Progenitor cell of endocrine pancreas (in vitro differentiated cells): ENCODE measurements at regions not wholly inside any gene's neighbourhood (a gene's known extent, or its start where the extent isn't known, plus 50 kb on each side); places are given as distances from the start of the nearest gene placed in this dataset.

ENCODE experiments used
- DNase-seq: peaks from one replicate; pipeline ENCODE4 v3.0.0; 2021; ENCODE audit warnings: low spot score; ENCODE audit not compliant: unreplicated experiment
- H3K27ac Mint-ChIP-seq: 2 replicates; pipeline ENCODE4 v1.8.0; 2021; ENCODE audit warnings: mild to moderate bottlenecking, moderate library complexity, mixed read lengths
- H3K27me3 Mint-ChIP-seq: 2 replicates; pipeline ENCODE4 v1.8.0; 2021; ENCODE audit warnings: mixed read lengths
- H3K36me3 Mint-ChIP-seq: 2 replicates; pipeline ENCODE4 v1.8.0; 2022; ENCODE audit warnings: mixed read lengths; ENCODE audit not compliant: insufficient read depth
- H3K4me1 Mint-ChIP-seq: 2 replicates; pipeline ENCODE4 v1.8.0; 2021; ENCODE audit warnings: low read depth, mixed read lengths
- H3K4me3 Mint-ChIP-seq: 2 replicates; pipeline ENCODE4 v1.8.0; 2021; ENCODE audit warnings: low read depth, mild to moderate bottlenecking, moderate library complexity, mixed read lengths
- H3K9me3 Mint-ChIP-seq: 2 replicates; pipeline ENCODE4 v1.8.0; 2021; ENCODE audit warnings: low read depth, mixed read lengths
- CTCF ChIP-seq: fragments of 200-600 bp; sonication (generic); IDR thresholded peaks from one replicate; pipeline ENCODE4 v1.5.0; 2021; ENCODE audit warnings: antibody characterized with exemption, mild to moderate bottlenecking; ENCODE audit not compliant: unreplicated experiment

GRCh38 chr2:19736191-19736831, 165.5 kb downstream of the TTC32 start:
- no peaks in the 10 kb centered on the region for H3K36me3 Mint-ChIP-seq
- H3K4me3 Mint-ChIP-seq: no peak overlapping the region
- no peaks in the 10 kb centered on the region for H3K4me1 Mint-ChIP-seq
- no peaks in the 10 kb centered on the region for H3K27me3 Mint-ChIP-seq
- no peak for TF ChIP-seq CTCF
- H3K9me3 Mint-ChIP-seq: no peaks in the 10 kb centered on the region
- no peak overlapping the region for H3K27ac Mint-ChIP-seq
- no peak for DNase-seq

GRCh38 chr2:19733951-19734425, 167.8 kb downstream of the TTC32 start:
- H3K4me3 Mint-ChIP-seq: no peak overlapping the region
- no peaks in the 10 kb centered on the region for H3K27me3 Mint-ChIP-seq
- H3K27ac Mint-ChIP-seq: no peak overlapping the region
- H3K36me3 Mint-ChIP-seq: no peaks in the 10 kb centered on the region
- no peak for TF ChIP-seq CTCF
- no peaks in the 10 kb centered on the region for H3K4me1 Mint-ChIP-seq
- DNase-seq: no peak
- H3K9me3 Mint-ChIP-seq: no peaks in the 10 kb centered on the region

- Mint-ChIP-seq H3K27me3 (no peaks in the 10 kb centered on the region), H3K9me3 (no peaks in the 10 kb centered on the region), H3K36me3 (no peaks in the 10 kb centered on the region), H3K4me1 (no peaks in the 10 kb centered on the region), H3K4me3 (no peak overlapping the region), H3K27ac (no peak overlapping the region)
- DNase-seq: no peak
- no peak for TF ChIP-seq CTCF
Measured at GRCh38 chr2:19733390-19733789, 168.4 kb downstream of the TTC32 start.

GRCh38 chr2:19732255-19732654, 169.5 kb downstream of the TTC32 start:
- no peaks in the 10 kb centered on the region for H3K27me3 Mint-ChIP-seq

GRCh38 chr2:19731515-19731914, 170.3 kb downstream of the TTC32 start:
- no peaks in the 10 kb centered on the region for H3K36me3 Mint-ChIP-seq
- H3K27ac Mint-ChIP-seq: no peak overlapping the region
- no peaks in the 10 kb centered on the region for H3K4me1 Mint-ChIP-seq
- H3K4me3 Mint-ChIP-seq: no peak overlapping the region
- no peaks in the 10 kb centered on the region for H3K27me3 Mint-ChIP-seq
- no peak for DNase-seq
- no peaks in the 10 kb centered on the region for H3K9me3 Mint-ChIP-seq
- TF ChIP-seq CTCF: no peak

More at GRCh38 chr2:19732255-19732654, 169.5 kb downstream of the TTC32 start:
- no peak for DNase-seq
- Mint-ChIP-seq H3K9me3 (no peaks in the 10 kb centered on the region), H3K27ac (no peak overlapping the region), H3K4me3 (no peak overlapping the region), H3K36me3 (no peaks in the 10 kb centered on the region), H3K4me1 (no peaks in the 10 kb centered on the region)
- no peak for TF ChIP-seq CTCF
